Renal cortex interstitium (tissue), 11 donors: ENCODE measurements at regions not wholly inside any gene's neighbourhood (a gene's known extent, or its start where the extent isn't known, plus 50 kb on each side); places are given as distances from the start of the nearest gene placed in this dataset.

ENCODE experiments used
- DNase-seq, 11 donors: peaks; one replicate each; pipeline ENCODE4 v3.0.0-alpha.2; 2013; ENCODE audit warnings: low read depth in 9 of 11, low spot score in 4 of 11; ENCODE audit errors: extremely low read depth in 1 of 11

GRCh38 chr12:34287437-34287836 is 265.1 kb downstream of the ALG10 start:
- DNase-seq, result no peak

DNA sequence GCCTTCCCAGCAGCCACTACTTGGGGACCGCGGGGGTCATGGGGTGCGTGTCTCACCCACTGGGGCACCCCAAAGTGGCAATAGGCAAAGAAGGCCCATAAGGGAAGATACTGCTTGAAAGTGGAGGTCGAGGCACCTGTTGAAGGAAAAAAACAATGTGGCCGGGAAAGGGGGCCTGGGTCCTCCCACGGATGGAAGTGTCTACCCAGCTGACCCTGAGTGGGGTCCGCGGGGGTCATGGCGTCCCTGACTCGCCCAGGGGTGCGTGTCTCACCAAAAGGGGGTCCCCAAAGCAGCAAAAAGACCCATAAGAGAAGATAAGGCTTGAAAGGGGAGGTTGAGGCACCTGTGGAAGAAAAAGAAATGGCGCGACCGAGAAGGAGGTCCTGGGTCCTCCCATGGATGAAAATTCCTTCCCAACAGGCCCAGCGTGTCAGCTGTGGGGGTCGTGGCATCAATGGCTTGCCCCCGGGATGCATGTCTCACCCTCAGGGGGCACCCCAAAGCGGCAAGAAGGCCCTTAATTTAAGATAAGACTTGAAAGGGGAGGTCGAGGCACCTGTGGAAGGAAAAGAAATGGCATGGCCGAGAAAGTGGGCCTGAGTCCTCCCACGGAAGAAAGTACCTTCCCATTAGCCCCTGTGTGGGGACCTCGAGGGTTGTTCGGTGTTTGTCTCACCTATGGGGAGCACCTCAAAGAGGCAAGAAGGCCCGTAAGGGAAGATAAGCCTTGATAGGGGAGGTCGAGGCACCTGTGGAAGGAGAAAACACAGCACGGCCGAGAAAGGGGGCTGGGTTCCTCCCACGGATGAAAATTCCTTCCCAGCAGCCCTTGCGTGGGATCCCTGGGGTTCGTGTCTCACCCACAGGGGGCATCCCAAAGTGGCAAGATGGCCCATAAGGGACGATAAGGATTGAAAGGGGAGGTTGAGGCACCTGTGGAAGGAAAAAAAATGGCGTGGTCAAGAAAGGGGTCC is 266.0 kb downstream of the ALG10 start:
- DNase-seq, result no peak

DNA sequence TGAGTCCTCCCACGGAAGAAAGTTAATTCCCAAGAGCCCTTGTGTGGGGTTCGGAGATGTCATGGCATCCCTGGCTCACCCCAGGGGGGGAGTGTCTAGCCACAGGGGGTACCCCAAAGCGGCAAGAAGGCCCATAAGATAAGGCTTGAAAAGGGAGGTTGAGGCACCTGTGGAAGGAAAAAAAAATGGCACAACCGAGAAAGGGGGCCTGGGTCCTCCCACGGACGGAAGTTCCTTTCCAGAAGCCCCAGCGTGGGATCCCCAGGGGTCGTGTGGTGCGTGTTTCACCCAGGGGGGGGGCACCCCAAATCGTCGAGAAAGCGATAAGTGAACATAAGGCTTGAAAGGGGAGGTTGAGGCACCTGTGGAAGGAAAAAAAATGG is 266.7 kb downstream of the ALG10 start:
- no peak for DNase-seq

DNA sequence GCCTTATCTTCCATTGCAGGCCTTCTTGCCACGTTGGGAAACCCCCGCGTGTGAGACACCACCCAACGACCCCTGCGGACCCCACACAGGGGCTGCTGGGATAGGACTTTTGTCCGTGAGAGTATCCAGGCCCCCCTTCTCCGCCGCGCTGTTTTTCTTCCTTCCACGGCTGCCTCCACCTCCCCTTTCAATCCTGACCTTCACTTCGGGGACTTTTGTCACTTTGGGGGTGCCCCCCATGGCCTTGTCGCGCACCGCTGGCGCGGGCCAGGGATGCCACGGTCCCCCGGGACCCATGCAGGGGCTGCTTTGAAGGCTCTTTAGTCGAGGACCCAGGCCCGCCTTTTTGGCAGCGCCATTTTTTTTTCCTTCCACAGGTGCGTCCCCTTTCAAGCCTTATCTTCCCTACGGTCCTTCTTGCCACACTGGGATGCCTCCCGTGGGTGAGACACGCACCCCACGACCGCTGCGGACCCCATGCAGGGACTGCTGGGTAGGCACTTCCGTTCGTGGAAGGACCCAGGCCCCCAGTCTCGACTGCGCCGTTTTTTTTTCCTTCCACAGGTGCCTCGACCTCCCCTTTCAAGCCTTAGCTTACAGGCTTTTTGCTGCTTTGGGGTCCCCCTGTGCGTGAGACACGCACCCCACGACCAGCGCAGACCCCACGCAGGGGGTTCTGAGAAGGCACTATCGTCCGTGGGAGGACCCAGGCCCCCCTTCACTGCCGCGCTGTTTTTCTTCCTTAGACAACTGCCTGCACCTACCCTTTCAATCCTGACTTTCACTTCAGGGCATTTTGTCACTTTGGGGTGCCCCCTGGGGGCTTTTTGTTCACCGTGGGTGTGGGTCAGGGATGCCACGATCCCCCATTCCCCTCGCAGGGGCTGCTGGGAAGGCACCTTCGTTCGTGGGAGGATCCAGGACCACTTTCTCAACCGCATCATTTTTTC is 267.4 kb downstream of the ALG10 start:
- no peak for DNase-seq

GRCh38 chr12:34290381-34290995 is 268.2 kb downstream of the ALG10 start:
- no peak for DNase-seq

GRCh38 chr12:34291001-34291400 is 268.7 kb downstream of the ALG10 start:
- no peak for DNase-seq

GRCh38 chr12:34291426-34291901 is 269.2 kb downstream of the ALG10 start:
- DNase-seq, result no peak

DNA sequence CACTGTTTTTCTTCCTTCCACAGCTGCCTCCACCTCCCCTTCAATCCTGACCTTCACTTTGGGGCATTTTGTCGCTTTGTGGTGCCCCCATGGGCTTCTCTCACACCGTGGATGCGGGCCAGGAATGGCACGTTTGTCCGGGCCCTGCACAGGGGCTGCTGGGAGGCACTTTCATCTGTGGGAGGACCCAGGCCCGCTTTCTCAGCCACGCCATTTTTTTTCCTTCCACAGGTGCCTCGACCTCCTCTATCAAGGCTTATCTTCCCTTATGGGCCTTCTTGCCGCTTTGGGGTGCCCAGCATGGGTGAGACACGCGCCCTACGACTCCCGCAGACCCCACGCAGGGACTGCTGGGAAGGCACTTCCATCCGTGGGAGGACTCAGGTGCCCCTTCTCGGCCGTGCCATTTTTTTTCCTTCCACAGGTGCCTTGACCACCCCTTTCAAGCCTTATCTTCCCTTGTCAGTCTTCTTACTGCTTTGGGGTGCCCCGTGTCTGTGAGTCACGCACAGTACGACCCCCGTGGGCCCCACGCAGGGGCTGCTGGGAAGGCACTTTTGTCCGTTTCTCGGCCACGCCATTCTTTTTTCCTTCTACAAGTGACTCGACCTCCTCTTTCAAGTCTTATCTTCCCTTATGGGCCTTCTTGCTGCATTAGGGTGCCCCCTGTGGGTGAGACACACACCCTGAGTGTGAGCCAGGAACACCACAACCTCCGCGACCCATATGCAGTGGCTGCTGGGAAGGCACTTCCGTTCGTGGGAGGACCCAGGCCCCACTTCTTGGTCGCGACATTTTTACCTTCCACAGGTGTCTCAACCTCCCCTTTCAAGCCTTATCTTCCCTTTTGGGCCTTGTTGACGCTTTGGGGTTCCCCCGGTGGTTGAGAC is 270.7 kb downstream of the ALG10 start:
- DNase-seq, result no peak

- no peak for DNase-seq
These were observed 271.8 kb downstream of the ALG10 start for GRCh38 chr12:34294137-34294536.

GRCh38 chr12:34294671-34295365 is 272.5 kb downstream of the ALG10 start:
- DNase-seq, result no peak

DNA sequence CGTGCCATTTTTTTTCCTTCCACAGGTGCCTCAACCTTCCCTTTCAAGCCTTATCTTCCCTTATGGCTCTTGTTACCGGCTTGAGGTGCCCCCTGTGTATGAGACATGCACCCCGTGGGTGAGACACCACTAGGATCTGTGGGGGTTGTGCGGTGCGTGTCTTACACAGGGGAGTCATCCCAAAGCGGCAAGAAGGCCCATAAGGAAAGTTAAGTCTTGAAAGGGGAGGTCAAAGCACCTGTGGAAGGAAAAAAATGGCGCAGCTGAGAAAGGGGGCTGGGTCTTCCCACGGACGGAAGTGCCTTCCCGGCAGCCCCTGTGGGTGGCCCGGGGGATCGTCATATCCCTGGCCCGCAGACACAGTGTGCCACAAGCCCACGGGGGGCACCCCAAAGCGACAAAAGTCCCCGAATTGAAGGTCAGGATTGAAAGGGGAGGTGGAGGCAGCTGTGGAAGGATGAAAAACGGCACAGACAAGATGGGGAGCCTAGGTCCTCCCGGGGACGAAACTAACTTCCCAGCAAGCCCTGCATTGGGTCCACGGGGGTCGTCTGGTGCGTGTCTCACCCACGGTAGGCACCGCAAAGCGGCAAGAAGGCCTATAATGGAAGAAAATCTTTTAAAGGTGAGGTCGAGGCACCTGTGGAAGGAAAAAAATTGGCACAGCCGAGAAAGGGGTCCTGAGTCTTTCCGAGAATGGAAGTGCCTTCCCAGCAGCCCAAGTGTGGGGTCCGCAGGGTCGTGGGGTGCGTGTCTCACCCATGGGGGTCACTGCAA is 273.3 kb downstream of the ALG10 start:
- no peak for DNase-seq

- no peak for DNase-seq
These were observed 274.1 kb downstream of the ALG10 start for GRCh38 chr12:34296143-34297041.

GRCh38 chr12:34297126-34297789 is 275.0 kb downstream of the ALG10 start:
- no peak for DNase-seq

DNA sequence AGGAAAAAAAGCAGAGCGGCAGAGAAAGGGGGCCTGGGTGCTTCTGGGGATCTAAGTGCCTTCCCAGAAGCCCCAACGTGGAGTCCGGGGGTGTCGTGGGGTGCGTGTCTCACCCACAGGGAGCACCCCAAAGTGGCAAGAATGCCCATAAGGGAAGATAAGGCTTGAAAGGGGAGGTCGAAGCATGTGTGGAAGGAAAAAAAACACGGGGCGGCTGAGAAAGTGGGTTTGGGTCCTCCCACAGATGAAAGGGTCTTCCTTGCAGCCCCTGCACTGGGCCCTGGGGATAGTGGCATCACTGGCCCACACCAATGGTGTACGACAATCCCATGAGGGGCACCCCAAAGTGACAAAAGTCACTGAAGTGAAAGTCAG is 275.5 kb downstream of the ALG10 start:
- DNase-seq, result no peak

DNA sequence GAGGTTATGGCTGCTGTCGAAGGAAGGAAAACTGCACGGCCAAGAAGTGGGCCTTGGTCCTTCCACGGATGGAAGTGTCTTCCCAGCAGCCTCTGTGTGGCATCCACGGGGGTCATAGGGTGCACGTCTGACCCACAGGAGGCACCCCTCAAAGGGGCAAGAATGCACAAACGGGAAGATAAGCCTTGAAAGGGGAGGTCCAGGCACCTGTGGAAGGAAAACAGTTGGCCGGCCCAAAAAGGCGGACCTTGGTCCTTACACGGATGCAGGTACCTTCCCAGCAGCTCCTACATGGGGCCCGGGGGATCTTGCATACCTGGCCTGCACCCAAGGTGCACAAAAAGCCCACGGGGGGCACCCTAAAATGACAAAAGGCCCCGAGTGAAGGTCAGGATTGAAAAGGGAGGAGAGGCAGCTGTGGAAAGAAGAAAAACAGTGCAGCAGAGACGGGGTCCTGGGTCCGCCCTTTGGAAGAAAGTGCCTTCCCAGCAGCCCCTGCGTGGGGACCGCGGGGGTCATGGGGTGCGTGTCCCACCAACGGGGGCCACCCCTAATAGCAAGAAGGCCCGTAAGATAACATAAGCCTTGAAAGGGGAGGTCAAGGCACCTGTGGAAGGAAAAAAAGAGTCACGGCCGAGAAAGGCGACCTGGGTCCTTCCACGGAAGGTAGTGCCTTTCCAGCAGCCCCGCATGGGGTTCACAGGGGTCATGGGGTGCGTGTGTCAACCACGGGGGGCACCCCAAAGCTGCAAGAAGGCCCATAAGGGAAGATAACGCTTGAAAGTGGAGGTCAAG is 276.1 kb downstream of the ALG10 start:
- DNase-seq, result no peak
